ENCODE measurements at regions not wholly inside any gene's neighbourhood (a gene's known extent, or its start where the extent isn't known, plus 50 kb on each side); places are given as distances from the start of the nearest gene placed in this dataset.

DNA sequence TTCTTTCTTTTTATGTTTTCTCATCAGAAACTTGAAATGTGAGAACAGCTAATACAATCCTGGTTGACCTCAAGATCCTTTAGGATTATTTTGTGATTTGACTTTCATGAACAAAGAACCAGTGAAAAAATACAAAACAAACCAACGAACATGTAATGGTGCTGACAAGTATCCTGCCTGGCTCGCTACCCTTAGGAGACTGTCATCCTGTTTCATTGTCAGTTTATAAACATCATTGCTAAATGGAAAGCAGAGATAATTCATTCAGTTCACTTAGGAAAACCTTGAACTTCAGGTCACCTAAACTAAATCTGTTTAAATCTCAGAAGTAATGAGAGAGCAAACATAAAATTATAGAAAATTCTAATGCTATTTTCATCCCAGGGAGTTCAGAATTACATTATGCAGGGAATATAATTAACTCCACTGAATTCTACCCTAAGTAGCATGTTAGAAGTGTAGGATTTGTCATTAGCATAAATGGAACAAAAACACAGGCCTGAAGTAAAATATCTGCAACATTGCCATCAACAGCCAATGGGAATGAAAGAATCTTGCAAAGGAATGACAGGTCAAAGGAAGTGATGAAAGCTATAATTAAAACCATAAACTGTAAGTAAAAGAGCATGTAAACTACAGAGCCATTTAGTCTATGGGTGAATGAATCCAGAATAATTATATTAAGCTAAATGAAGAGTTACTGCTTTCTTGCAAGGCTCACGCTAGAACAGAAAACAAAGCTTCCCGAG lies 401.2 kb upstream of the MANEA start:
- TF ChIP-seq, protein P1, sequence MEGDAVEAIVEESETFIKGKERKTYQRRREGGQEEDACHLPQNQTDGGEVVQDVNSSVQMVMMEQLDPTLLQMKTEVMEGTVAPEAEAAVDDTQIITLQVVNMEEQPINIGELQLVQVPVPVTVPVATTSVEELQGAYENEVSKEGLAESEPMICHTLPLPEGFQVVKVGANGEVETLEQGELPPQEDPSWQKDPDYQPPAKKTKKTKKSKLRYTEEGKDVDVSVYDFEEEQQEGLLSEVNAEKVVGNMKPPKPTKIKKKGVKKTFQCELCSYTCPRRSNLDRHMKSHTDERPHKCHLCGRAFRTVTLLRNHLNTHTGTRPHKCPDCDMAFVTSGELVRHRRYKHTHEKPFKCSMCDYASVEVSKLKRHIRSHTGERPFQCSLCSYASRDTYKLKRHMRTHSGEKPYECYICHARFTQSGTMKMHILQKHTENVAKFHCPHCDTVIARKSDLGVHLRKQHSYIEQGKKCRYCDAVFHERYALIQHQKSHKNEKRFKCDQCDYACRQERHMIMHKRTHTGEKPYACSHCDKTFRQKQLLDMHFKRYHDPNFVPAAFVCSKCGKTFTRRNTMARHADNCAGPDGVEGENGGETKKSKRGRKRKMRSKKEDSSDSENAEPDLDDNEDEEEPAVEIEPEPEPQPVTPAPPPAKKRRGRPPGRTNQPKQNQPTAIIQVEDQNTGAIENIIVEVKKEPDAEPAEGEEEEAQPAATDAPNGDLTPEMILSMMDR (IDR thresholded peaks at IDR 0.05; ENCODE audit: extremely low read depth, missing control alignments): no peak
- no peak for DNase-seq (ENCODE audit: low spot score)

DNA sequence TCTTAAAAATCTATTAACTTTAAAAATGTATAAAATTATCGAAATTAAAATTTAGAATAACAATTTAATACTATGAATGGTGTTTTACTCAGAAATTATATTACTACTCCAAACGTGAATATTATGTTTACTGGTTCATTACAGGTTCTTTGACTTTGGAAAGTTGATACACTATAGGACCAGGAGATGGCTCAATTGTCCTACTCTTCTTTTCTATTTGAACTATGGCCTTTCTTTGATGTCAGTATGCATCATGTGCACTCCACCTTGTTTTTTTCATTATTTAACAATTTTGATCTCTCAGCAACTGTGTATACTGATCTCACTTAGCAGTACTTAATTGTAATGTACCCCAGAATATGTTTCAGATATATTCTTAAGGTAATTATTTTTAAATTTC lies 391.5 kb upstream of the MANEA start:
- TF ChIP-seq, protein P1 (IDR thresholded peaks at IDR 0.05; ENCODE audit: extremely low read depth, missing control alignments): no peak
- no peak for DNase-seq (ENCODE audit: low spot score)

DNA sequence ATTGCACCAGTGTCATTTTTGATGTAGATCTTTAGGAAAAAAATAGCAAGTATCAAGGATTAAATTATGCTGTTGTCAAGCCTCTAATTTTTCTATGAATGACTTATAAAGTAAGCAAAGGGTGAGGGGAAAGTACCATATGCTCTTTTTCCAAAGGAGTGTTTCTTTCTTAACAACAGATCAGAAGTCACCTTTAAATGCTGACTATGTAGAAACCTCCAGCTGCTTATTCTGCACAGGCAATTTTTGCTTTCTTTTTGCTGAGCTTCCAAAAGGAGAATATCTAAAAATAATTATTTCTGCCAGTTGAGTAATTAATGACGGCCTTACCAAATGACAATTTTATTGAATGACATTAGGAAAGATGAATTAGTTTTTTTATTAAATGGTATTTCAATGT lies 390.6 kb upstream of the MANEA start:
- TF ChIP-seq, protein P1 (IDR thresholded peaks at IDR 0.05; ENCODE audit: extremely low read depth, missing control alignments): no peak
- no peak for DNase-seq (ENCODE audit: low spot score)

DNA sequence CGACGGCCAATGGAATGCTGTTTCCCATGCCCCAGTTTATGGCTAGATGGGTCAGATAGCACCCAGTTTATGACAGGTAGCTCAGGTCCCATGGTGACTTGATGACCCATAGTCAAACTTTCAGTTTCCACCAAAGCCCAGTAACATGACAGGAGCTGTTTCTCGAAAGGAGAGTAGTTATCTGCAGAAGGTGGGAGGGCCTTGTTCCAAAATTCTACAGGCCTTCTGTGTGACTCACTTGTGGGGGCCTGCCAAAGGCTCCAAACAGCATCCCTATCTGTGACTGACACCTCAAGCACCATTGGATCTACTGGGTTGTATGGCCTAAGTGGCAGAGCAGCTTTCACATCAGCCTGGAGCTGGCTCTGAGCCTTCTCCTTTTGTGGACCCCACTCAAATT lies 379.7 kb upstream of the MANEA start:
- no peak for DNase-seq (ENCODE audit: low spot score)
- TF ChIP-seq, protein P1 (IDR thresholded peaks at IDR 0.05; ENCODE audit: extremely low read depth, missing control alignments): no peak

DNA sequence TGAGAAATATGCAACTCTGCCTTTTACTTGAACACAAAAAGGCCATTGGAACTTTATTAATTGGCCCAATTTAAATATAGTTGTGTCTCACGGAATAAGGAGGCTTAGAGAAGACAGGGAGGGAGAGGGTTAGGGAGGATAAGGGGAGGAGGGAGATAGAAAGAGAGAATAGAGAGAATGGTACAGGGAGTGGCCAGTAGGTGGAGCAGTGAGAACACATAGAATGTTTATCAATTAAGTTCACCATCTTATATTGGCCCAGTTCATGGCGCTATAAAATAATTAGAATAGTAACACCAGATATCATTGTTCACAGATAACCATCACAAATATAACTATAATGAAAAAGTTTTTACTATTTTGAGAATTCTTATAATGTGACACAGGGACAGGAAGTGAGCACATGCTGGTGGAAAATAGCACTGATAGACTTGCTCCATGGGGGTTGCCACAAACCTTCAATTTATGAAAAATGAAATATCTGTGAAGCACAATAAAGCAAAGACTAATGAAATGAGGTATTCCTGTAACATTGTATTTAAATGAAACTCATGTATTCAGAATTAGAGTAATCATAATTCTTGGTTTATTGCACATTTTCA lies 374.1 kb upstream of the MANEA start:
- peak; percentile 13 for DNase-seq (ENCODE audit: low spot score)
- TF ChIP-seq, protein P1 (IDR thresholded peaks at IDR 0.05; ENCODE audit: extremely low read depth, missing control alignments): peak; percentile 43

DNA sequence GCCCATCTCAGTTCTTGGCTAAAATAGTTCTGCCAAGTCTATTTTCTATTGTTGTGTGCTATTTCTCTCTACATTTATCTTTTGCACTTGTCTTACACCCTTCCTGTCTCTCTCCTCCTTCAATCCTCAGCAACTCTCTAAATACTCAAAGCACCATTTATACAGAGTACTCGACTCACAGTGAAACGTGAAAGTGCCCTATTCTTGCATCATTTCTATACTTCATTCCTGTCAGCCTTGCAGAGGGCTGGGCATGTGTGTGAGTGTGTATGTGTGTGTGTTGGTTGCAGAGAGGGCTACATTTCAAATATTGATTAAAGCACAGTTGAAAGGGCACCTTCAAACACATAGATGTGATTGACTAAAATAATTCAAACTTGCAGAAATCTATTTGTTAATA lies 373.2 kb upstream of the MANEA start:
- TF ChIP-seq, protein P1 (IDR thresholded peaks at IDR 0.05; ENCODE audit: extremely low read depth, missing control alignments): no peak
- no peak for DNase-seq (ENCODE audit: low spot score)

DNA sequence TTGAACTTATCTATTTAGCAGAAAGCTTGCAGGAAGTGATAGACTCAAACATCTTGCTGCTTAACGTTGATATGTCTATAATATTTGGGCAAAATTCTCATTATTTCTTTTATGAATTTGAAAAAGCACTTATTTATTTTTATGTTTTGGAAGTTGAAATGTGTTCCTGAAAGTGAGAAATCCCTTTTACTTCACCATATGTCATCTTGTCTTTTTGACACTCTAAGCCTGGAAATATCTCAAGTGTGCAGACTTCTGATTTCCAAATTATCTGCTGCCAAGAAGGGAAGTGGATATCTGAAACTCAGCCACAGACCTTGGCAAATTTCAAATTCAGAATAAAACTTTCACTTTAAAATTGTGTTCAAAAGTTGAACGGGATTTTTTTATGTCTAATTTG lies 368.7 kb upstream of the MANEA start:
- no peak for DNase-seq (ENCODE audit: low spot score)
- TF ChIP-seq, protein P1 (IDR thresholded peaks at IDR 0.05; ENCODE audit: extremely low read depth, missing control alignments): no peak
